GM21515 (cell line): ENCODE measurements at regions not wholly inside any gene's neighbourhood (a gene's known extent, or its start where the extent isn't known, plus 50 kb on each side); places are given as distances from the start of the nearest gene placed in this dataset.

Source experiments
- ATAC-seq: cut with Tn5 transposase; IDR thresholded peaks from one replicate; pipeline ENCODE4 v1.9.1; 2021; ENCODE audit not compliant: unreplicated experiment

DNA sequence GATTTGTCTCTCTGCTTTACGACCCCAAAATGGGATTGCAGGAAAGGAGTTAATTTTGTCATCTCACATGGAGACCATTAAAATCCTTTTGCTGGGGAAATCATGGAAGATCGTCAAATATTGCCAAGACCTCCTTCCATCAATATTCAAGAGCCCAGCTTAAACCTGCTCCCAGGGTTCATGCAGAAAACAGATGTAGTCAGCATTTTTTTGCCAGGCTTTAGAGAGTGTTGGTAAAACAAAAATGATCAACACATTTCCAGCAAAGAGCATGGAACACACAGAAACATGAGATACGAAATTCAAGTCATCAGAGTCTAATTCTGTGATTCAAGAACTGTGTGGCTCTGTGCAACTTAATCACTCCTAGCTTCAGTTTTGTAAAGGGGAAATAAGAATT lies 118.0 kb upstream of the ATP10A start:
- no peak for ATAC-seq

DNA sequence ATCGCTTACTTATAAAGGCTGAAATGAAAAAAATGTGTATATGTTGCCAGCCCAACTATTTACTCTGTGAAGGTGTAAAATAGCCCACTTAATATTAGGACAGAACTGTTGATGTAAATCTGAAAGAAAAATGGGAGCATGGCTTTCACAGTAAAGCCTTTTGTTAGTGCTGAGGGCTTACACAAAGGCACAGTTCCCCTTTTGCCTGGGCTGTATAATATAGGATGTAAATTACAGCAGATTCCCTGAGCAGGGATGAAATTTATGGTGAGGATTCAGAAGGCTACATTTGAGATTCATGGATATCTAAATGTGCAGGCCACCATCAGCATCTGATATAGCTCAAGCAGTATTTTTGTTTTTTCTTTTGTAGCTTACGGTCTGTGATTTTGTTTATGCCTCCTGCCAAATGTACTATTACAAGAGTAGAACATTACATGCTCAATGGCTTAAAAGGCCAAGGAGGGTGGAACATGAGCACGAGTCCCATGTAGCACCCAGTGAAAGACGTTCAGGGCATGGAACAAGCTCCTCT lies 109.1 kb upstream of the ATP10A start:
- no peak for ATAC-seq

DNA sequence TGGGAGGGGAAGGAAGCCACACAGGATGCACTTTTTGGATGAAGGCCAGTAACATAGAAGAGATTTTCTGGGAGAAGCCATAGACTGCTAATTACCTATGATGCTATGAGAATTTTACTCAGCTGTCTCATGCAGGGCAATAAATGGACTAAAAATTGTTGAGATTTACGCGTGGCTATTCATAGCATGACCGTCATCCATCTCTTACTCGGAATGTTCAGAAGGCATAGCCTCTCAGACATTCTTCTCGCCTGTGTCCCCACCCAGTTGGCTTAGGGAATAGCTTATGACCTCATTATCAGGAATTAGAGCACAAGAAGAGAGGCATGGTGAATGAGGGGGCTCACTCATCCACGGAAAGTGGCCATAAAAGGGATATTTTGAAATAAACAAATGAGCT lies 107.9 kb upstream of the ATP10A start:
- ATAC-seq, result no peak

DNA sequence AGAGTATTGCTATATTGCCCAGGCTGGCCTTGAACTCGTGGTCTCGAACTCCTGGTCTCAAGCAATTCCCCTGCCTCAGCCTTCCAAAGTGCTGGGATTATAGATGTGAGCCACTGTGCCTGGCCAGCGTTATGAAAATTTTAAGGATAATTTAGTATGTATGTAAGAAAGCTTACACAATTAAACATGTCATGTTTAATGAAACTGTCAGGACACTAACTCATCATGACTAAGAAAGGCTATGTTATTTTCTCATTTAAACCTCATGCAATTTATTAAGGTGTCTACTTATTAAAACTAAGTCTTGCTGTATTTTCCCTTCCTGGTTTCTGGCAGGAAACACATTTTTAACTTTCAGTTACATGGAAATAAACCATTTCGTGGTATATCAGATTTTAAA lies 106.8 kb upstream of the ATP10A start:
- ATAC-seq, result no peak

DNA sequence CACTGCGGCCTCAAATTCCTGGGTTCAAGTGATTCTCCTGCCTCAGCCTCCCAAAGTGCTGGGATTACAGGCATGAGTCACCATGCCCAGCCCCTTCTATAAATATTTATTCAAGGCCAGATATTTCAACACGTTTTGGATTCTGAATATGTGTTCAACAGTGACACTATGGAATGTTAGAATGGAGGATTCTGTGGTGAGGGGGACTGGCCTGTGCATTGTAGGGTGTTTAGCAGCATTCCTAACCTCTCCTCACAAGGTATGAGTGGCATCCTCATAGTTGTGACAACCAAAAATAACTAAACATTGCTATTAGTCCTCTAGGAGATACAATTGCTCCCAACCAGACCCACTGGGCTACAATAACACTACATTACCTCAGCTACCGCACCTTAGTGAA lies 104.0 kb upstream of the ATP10A start:
- no peak for ATAC-seq

DNA sequence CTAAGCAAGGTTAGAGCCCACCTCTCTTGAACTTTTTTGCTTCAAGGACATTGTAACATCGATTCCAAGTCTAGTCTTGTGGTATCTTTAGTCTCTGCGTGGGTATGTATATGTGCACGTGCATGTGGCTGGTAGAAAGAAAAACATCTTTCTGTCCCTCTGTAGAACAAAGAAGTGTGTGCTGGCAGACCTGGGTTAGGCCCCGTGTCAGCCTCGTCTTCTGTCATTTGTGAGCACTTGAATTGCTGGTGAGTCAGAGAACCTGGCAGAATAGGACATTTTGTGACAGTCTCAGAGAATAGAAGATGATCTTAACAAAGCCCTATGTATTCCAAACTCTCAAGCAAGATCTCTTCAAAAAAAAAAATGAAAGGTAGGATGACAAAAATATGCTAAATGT lies 102.2 kb upstream of the ATP10A start:
- ATAC-seq, result no peak

DNA sequence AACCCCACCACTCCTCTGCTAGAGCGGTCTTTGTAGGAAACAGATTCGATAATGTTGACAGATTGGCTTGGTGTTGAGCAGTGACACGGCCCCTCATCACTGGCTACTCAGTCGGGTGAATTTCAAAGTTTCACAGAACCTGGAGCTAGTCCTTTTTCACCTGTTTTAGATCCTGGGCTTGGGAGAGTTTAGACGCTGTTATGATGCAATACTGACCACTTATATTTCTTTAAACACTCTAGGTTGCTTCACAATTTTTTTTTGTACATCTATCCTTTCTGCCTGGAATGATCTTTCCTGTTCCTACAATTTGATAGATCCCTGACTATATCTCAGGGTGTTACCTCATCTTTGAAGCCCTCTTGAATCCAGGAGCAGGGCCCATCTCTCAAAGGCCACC lies 97.1 kb upstream of the ATP10A start:
- ATAC-seq, result no peak

DNA sequence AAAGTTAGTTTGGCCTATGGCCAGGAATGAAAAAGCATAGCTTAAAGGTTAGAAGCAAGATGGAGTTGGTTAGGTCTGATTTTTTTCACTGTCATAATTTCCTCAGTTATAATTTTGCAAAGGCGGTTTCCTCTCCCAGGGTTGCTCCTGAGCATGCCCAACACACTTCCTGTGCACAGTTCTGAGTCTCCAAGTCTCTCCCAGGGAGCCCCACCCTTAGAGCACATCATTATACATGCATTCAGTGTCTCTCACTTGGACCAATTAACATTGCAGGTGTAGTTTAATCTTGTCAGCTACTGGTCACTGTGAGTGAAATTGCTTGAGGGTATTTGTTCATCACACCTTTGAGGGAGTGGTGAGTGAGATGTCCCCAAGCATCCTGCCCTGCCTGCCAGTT lies 96.0 kb upstream of the ATP10A start:
- ATAC-seq, result no peak

DNA sequence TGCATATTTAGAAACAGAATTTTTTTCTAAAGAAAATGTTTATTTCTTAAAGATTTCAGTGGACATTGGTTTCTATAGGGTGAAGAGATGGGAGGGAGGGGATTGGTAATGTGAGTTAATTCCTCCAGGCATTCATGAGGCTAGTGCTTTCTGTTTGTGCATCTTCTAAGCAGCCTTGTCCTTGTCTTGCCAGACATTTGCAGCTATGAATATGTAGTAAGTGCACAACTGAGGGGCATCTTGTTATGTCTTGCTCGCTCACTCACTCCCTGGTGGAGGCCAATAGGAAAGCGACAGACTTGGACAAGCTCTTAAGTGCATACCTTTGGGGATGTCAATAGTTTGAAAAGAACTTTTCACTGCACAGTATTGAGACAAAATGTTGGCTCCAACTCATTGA lies 92.5 kb upstream of the ATP10A start:
- ATAC-seq, result no peak

DNA sequence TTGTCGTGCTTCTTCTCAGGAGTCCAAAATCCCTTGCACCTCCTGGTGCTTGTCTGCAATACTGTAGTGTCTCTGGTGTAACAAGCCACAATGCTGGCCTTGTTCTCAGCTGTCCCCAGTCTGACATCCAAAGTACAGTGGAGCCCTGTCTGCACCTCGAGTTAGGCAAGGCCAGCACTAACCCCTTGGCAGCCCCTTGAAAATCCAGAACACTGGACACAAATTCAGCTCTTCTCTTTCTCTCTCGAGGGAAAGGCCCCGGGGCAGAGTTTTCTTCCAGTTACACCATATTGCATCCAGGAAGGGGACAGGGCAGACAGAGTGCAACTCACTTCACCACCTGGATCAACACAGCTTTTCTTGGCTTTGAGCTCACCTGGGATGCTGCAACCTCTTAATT lies 91.3 kb upstream of the ATP10A start:
- no peak for ATAC-seq

DNA sequence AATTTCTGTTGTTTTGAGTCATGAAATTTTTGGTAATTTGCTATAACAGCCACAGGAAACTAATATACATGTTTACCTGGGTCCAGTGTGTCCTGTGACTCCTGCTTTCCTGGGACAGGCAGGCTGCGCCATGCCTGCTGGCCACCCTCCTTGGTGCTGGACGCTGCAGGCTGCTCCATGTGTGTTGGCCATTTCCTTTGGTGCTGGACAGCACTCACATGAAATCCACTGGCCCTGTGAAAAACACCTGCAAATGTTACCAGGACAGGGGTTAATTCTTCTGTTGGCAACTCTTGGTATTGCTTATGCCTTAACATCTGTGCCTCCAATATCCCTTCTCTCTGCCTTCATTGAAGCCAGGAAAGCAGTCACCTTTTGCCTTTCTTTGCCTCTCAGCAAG lies 86.9 kb upstream of the ATP10A start:
- no peak for ATAC-seq

DNA sequence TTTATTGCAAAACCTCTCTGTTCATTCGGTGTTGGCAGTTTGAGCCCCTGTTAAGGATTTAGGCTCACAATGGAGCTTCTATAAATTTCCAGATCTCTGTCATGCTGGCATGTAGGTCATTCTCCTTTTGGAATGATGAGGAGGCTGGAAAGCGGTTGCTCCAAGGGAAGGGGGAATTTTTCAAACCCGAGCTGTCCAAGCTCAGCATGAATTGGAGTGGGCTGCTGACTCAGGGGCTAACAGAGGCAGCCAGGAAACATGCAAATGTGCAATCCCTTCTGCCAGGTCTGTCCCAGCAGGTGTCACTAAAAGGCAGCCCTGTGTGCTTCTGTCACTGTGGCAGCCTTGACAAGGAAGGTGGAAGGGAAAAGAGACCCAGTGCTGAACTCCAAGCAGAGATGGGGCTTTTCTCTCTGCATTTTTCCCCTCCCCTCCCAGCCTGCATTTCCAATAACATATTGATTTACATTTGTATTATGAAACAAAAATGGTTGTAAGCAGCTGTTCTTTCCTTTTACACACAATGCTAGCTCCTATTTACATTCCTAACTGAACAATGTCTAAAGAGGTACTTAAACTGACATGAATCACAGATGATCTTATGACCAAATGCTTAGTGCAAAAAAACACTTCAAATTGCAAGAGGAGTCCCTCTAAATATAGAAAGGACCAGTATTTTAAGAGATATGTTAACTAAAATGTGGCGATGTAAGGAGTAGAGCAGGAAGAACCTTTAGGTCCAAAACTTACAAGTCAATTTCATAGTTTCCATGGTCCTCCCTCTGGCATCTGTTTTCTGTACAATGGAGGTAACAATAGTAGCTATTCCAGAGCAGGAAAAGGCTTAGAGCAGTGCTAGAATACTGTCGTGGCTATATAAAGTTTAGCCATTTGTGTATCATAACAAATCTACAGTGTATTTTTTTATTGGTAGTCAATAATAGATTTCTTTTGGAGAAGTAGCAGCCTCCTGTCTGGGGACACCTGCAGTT lies 84.5 kb upstream of the ATP10A start:
- no peak for ATAC-seq

DNA sequence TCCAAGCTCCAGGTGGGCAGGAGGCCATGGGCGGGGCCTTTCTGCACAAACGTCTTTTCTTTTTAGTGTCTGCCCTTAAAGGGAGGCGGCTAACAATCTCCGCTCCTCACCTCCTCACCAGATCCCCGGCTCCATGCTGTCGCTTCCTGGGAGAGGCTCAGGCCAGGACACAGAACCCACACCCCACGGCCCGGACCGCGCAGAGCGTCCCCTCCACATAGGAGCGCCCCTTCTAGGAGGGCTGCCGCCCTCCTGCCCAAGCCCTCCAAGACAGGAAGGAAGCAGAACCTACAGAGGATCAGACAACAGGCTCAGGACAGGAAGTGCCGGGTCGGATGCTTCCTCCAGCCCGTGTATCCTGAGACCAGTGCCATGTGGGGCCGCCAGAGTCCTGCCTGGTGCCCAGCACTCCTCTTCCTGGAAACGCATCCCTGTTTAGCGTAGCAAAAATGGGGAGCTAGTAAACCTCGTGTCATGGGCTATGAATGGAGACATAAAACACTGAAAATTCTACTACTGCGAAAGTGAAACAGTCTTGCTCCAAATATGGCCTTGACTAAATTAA lies 83.2 kb upstream of the ATP10A start:
- no peak for ATAC-seq

DNA sequence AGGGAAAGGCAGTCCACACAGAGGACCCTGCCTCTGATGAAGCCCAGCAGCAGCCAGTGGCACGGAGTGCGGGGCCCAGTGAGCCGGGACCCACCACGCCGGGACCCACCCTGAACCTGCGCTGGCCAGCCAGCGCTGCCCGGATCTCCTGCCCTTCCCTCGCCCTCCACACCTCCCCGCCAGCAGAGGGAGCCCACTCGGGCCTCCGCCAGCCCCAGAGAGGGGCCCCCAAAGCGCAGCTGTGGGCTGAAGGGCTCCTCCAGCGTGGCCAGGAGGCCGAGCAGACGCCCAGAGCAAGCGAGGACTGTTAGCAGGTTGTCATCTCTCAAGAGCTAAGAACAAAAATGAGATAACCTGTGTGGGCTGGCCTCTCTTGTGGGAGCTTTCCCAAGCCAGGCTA lies 81.3 kb upstream of the ATP10A start:
- ATAC-seq, result no peak

DNA sequence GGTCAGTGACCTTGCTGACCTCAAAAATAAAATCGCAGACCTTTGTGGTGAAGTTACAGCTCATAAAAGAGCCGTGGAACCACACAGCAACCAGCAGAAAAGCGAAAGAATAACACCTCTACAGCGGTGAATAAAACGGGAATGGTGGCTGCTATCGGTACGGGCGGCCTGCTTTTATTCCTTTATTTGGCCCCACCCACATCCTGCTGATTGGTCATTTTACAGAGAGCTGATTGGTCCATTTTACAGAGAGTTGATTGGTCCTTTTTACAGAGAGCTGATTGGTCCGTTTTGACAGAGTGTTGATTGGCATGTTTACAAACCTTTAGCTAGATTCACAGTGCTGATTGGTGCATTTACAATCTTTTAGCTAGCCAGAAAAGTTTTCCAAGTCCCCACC lies 80.7 kb upstream of the ATP10A start:
- ATAC-seq, result no peak

DNA sequence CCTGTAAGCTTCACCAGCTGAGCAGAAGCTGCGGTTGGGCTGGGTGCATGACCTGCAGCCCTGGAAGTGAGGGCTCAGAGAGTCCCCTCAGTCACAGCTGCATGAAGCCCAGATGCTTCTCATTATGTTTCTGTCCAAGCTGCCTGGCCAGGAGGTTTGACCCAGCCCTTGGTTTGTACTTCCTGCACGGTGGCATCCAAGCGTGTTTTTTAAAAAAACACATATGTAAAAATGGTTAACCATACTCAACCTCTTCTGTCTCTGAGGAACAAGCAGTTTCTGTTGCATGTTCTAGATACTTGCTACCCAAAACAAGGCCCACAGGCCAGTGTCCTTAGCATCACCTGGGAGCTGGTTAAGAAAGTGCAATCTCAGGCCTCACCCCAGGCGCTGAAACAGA lies 76.0 kb upstream of the ATP10A start:
- peak; percentile 92 for ATAC-seq

DNA sequence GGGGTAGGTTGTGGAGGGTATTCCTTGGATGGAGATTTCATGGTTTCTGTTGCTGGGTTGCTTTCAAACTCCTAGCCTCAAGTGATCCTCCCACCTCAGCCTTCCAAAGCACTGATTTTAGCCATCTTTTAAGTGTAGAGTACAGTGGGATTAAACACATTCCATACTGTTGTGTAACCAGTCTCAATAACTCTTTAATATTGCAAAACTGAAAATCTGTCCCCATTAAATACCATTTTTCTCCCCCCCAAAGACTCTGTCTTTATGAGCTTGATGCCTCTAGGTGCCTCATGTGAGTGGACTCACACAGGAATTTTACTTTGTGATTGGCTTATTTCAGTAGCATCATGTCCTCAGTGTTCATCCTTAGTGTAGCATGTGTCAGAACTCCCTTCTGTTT lies 74.7 kb upstream of the ATP10A start:
- no peak for ATAC-seq

DNA sequence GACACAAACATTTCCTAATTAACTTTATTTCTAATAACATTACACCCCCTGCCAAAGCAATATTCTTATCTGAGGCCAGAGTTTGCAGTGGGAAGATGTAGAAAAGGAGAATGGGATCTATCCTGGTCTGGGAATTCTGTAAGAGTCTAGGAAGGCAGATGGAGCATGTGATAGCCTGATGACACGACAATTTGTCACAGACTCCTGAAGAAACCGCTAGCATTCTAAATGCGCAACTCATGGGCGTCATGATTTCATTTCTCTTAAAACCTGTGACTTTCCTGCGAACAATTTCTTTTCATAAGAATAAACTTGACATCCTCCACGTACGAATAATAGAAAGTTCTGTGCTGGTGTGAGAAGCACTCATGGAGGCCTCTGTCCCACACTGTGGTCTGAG lies 72.9 kb upstream of the ATP10A start:
- ATAC-seq, result no peak

DNA sequence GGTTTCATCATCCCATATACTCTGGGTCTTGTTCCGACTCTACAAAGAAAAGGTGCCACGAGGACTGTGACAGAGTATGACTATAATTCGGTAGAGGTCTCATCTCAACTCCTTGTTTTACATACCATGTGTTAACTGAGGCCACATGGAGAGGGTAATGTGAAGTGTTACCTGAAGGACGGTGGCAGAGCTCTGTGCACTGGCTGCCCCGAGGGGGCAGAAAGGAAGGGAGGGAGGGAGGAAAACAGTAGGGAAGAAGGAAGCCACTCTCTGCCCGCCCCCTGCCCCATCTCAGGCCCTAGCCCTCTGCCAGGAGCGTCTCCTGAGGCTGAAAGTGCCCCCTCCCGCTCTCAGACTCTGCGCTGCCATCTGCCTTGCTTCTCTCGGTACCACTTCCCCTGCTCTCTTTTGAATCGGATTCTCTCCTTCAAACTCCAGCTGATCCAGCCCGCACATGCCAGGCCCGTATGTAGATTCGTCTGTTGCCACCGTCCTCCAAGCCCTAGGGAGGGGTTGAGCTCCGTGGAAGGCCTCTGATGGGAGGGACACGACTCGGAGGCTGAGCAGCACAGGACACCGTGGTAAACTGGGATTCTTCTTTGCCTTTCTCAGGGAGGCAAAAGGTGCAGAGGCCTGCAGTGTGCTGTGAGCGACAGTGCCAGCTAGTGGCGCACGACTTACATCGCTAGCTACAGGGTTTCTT lies 70.5 kb upstream of the ATP10A start:
- peak; percentile 84 for ATAC-seq

DNA sequence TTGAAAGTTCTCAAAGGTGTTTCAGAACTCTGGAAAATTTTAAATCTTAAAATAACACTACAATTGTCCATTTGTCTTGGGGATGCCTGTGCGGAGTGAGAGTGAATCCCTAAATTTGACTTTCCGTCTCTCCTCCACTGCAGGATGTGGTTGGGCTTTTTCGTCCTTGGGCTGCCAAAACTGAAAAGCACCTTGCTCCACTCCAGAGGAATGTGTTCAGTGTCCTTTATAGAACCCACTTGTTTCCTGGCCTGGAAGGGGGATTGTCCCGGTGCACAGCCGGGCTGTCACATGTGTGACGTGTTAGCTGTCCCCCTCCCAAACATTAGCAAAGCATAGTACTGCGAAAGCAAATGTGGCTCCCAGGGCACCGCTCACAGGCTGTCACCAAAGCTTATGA lies 69.6 kb upstream of the ATP10A start:
- no peak for ATAC-seq

DNA sequence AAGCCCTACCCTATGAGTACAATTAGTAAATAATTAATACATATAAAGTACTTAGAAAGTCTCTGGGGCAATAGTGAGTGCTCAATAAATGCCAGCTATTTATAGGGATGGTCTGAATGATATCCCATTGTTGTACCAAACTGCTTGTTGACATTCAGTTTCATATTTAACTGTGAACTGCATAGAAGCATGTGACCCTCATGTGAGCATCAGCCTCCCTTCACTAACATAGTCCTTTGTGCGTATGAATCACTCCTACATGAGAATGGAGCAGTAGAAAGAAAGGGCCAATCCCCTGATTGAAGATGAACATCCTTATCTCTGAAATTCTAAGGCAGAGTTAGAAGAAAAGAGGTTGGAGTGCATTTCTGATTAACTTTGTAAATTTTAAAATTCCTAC lies 68.7 kb upstream of the ATP10A start:
- no peak for ATAC-seq

DNA sequence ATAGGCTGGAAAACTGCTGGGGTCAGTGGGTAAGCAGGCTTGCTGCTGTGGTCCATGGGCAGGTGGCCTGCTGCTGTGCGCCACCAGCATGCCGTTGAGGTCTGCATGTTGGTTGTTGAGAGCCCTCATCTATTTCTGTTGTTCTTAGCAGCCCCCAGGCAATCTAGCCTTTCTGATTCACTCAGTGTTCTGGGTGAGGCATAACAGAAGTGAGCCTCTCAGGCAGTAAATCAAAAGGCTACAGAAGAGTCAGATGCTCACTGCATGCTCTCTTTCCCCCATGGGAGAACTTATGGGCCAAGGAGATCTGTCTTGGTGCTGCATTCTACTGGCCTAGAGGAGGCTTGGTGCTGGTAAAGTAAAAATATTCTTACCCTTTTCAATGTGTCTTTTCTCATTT lies 67.8 kb upstream of the ATP10A start:
- no peak for ATAC-seq
